ENCODE measurements at regions not wholly inside any gene's neighbourhood (a gene's known extent, or its start where the extent isn't known, plus 50 kb on each side); places are given as distances from the start of the nearest gene placed in this dataset.

- no peak for TF ChIP-seq AHDC1 (CRISPR knock-in tag; IDR thresholded peaks at IDR 0.05; ENCODE audit: borderline replicate concordance)
- TF ChIP-seq ZNF232 (CRISPR knock-in tag; IDR thresholded peaks at IDR 0.05; ENCODE audit: borderline replicate concordance) = no peak
- no peak for TF ChIP-seq NR2F1 (CRISPR knock-in tag; IDR thresholded peaks at IDR 0.05)
- TF ChIP-seq BRD4 (CRISPR knock-in tag; IDR thresholded peaks at IDR 0.05) = no peak
- TF ChIP-seq NR2C2 (CRISPR knock-in tag; IDR thresholded peaks at IDR 0.05; ENCODE audit: borderline replicate concordance) = no peak
- TF ChIP-seq SIN3B (IDR thresholded peaks at IDR 0.05; ENCODE audit: low read length) = no peak
- no peak for TF ChIP-seq EHMT2 (IDR thresholded peaks at IDR 0.05; ENCODE audit: borderline replicate concordance, low read depth, low read length)
- no peak for TF ChIP-seq ZFP91 (CRISPR knock-in tag; IDR thresholded peaks at IDR 0.05; ENCODE audit: borderline replicate concordance)
- TF ChIP-seq SOX13 (IDR thresholded peaks at IDR 0.05) = no peak
- no peak for TF ChIP-seq SOX13 (CRISPR knock-in tag; conservative IDR thresholded peaks at IDR 0.05 in 1 of 2, IDR thresholded peaks at IDR 0.05 in 1 of 2)
- no peak for TF ChIP-seq ZNF343 (CRISPR knock-in tag; IDR thresholded peaks at IDR 0.05)
- TF ChIP-seq ATF4 (CRISPR knock-in tag; IDR thresholded peaks at IDR 0.05) = no peak
- TF ChIP-seq KAT7 (CRISPR knock-in tag; IDR thresholded peaks at IDR 0.05; ENCODE audit: borderline replicate concordance) = no peak
Measured at GRCh38 chr7:106482091-106482490, 178.9 kb downstream of the CCDC71L start (continued).

Measured in HepG2 (cell line).